GF-D8 (cell line): ENCODE measurements at regions not wholly inside any gene's neighbourhood (a gene's known extent, or its start where the extent isn't known, plus 50 kb on each side); places are given as distances from the start of the nearest gene placed in this dataset.
"Not testable (repeated sequence)": the region's sequence is repeated elsewhere in the genome, so short reads cannot be mapped to it uniquely, and the experiment has no call there.

Experiments used
- DNase-seq: peaks from one replicate; lab custom pipeline; 2025; lab: John Stamatoyannopoulos, UW

GRCh38 chr4:134708026-134708425 is 506.4 kb upstream of the PABPC4L start:
- no peak for DNase-seq

DNA sequence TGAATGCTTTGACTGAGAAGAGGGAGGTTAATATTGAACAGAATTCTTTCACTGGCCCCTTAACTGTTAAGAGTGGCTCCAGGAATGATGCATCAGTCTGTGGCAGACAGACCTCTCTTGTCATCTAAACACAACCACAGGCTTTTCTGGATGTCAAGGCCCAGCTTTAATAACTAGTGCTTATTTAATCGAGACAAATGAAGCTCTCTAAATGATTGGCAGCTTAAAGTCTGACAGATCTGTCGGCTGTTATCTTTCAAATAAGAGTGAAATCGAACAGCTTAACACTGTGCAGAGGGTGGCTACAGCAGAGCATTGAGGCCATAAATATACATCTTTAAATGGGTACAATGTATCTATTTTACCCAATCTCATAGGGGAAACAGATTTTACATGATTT is 500.8 kb upstream of the PABPC4L start:
- DNase-seq = no peak

DNA sequence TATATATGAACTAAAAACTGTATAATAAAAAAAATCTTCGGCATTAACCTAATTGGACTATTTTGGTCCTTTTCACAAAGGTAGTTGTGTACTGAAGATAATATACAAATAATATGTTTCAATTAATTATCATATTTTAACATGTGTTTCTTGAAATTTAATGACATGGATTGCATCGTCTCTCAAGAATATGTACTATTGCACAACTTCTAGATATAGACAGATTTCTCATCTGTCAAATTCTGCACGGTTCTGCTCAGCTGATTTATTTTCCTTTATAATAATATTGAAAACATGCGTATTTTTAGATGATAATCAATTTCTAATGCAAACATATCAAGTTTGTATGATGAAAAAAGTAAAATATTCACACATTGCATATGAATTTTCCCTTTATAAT is 498.7 kb upstream of the PABPC4L start:
- no peak for DNase-seq

- DNase-seq = not testable (repeated sequence)
These were observed 497.2 kb upstream of the PABPC4L start for GRCh38 chr4:134698831-134699230.

DNA sequence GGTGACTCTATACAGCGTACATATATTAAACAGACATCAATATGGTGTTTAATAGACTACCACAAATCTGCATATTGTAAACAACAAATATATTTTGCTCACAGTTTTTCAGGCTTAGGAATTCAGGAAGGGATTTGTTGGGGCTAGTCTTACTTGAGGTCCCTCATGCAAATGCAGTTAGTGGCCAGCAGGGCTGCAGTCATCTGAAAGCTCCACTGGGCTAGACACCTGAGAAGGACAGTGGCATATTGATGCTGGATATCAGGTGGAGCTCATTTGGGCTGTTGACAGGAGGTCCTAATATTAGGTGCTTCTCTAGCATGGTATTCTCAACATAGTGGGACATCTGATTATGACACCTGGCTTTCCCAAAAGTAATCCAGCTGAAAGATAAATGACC is 493.8 kb upstream of the PABPC4L start:
- DNase-seq = no peak

- DNase-seq = no peak
These were observed 490.3 kb upstream of the PABPC4L start for GRCh38 chr4:134691915-134692314.

DNA sequence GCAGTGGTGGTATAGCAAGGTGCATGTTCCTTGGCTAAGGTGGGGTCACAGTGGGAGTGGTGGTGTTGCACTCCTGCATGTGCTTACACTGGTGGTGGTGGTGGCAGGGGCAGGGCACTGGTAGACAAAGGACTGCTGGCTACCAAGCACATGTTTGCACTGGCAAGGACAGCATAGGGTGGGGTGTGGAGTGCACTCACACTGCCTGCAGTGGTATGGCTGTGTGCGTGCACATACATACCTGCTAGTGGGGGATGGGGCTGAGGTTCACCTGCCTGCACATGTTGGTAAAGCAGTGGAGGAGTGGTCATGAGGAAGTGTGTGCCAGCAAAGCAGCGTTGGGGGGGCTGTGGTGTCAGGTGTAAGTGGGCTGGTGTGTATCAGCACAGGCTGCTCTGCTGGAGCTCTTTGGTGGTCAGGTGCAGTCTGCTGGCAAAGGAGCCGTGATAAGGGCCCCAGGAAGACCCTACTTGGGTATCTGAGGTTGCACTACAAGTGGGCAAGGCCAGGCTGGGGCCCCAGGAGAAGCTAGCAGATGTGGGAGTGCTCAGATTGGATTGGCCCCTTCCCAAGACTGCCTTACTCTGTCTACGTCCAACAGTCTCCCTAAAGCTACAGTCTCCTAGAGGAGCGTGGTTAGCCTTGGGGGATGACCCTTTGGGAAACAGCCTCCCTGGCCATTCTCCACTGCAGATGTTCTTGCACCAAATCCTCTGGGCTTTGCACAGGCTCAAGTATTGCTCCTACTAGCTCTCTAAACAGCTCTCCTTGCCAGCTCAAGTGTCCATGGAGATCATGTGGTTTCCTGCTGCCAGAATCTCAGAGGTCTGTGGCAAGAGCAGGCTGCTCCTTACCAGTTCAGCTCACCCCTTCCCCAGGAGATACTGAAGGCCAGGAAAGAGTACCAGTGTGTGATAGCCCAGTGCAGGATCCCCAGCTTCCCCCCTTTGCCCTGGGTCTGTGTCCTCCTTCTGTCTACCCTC is 486.3 kb upstream of the PABPC4L start:
- no peak for DNase-seq

DNA sequence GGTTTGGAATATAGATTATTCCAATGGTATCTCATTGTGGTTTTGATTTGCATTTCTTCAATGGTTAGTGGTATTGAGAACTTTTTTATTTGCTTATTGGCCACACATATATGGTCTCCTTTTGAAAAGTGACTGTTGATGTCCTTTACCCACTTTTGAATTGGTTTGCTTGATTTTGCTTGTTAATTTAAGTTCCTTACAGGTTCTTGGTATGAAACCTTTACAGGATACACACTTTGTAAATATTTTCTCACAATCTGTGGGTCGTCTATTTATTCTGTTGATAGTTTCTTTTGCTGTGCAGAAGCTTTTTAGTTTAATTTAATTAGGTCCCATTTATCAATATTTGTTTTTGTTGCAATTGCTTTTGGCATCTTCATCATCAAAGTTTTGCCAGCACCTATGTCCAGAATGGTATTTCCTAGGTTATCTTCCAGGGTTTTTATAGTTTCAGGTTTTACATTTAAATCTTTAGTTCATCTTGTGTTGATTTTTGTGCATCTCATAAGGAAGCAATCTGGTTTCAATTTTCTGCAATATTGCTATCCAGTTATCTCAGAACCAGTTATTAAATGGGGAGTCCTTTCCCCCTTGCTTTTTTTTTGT is 475.7 kb upstream of the PABPC4L start:
- no peak for DNase-seq

DNA sequence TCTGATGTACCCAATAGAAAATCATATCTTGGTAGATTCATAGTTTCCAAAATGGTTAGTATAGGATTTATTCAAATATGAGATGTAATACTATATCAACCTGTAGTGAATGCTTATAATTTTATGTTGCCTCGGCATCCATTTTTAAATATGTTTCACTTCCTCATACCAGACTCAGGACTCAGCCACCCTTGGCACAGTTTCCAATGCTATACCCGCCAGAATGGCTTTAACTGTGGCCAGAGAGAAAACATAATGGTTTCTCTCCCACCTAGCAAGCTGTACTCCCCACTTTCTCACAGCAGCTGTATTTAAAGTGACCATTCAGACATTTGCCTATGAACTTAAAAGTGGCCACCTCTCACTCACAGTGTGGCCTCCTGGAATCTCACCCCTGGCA is 466.6 kb upstream of the PABPC4L start:
- no peak for DNase-seq

DNA sequence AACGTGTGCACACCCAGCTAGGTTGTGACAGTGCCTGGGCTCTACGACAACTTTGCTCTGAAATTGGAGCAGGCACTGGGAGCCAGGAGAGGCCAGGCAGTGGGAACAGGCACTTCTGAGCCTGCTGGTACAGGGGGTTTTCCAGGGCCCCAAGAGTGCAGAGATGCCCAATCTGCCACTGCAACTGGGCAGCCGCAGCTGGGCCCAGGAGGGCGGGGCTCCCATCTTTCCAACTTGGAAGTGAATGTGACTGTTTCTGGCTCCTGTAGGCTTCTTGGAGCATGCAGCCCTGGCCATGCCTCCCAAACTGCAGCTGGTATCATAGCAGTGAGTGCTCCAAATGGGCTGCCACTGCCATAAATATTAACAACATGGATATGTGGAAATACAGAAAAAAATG is 465.1 kb upstream of the PABPC4L start:
- DNase-seq = no peak

GRCh38 chr4:134665429-134665828 is 463.8 kb upstream of the PABPC4L start:
- no peak for DNase-seq

DNA sequence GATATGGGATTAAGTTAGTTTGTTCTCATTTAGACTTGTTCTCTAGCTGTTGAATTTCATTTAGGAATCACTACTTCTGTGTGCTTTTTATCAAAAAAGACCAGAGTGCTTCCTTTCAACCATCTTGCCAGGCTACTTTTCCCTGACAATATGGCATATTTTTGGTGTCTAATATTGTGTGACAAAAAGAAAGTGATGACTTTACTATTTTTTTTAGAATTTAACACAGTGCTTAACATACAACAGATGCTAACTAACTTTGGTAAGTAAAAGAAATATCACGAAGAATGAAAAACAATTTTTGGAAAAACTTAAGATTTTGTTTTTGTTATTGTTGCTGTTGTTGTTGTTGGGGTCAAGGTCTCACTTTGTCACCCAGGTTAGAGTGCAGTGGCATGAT is 462.2 kb upstream of the PABPC4L start:
- no peak for DNase-seq

DNA sequence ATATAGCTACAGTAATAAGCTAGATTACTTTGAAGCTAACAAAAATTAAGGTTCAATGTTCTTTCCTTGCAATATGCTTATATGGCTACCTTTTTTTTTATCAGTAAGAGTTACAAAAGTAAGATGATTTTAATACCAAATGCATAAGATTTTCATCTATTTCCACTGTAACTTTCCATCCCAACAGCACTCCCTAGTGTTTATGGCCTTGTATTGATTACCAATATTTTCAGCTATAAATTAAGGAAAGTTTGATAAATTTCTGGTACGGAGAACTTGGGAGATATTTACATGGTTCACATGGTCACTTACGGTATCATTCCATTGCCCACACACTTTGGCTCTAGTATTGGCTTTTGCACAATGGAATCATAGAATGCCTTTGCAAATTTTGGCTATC is 448.9 kb upstream of the PABPC4L start:
- no peak for DNase-seq

- DNase-seq = no peak
These were observed 444.2 kb upstream of the PABPC4L start for GRCh38 chr4:134645778-134646177.

GRCh38 chr4:134636338-134637051 is 434.9 kb upstream of the PABPC4L start:
- DNase-seq = no peak

DNA sequence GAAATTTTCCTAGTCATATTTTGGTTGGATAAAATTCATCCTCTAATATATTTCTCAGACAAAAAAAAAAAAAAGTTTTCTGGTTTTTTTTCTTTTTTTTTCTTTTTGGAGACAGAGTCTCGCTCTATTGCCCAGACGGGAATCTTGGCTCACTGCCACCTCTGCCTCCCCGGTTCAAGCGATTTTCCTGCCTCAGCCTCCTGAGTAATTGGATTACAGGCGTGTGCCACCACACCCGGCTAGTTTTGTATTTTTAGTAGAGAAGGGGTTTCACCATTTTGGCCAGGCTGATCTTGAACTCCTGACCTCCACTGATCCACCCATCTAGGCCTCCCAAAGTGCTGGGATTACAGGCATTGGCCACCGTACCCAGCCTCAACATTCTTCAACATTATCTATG is 432.7 kb upstream of the PABPC4L start:
- no peak for DNase-seq

- DNase-seq = no peak
These were observed 430.5 kb upstream of the PABPC4L start for GRCh38 chr4:134632056-134632455.

DNA sequence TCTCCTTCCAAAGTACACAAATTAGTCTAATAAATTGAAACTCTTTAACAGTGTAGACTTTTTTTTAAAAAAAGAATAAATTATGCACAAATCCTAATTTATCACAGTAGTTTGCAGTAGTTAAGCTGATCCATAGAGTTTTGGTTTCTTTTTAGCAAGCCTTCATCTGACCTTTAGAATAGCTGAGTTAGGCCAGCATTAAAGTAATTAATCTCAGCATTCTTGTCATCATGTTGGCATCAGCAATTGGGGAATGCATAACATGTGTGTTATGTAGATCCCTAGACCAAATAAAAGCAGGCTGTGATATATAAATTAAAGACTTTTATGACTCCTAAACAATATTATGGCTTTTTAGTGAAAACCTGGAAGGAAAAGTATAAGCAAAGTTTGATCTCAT is 426.5 kb upstream of the PABPC4L start:
- no peak for DNase-seq

DNA sequence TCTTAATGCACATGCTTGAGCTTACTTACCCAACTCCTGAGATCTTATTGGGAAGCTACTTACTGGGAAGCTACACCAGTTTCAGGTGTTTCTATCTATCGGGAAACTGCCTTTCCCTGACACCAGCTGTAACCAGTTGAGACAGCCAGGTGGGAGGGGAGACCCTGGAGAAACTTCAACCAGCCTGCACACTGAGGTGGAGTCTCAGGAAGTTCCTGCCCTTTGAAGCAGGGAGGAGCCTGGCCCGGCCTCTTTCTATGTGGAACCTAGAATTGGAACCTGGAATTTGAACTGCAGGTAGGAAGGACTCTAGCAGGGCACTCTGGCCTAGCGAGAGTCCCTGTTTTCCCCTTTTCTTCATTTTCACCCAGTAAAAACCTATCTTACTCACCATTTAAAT is 425.8 kb upstream of the PABPC4L start:
- no peak for DNase-seq

GRCh38 chr4:134624365-134624764 is 422.8 kb upstream of the PABPC4L start:
- DNase-seq = no peak

DNA sequence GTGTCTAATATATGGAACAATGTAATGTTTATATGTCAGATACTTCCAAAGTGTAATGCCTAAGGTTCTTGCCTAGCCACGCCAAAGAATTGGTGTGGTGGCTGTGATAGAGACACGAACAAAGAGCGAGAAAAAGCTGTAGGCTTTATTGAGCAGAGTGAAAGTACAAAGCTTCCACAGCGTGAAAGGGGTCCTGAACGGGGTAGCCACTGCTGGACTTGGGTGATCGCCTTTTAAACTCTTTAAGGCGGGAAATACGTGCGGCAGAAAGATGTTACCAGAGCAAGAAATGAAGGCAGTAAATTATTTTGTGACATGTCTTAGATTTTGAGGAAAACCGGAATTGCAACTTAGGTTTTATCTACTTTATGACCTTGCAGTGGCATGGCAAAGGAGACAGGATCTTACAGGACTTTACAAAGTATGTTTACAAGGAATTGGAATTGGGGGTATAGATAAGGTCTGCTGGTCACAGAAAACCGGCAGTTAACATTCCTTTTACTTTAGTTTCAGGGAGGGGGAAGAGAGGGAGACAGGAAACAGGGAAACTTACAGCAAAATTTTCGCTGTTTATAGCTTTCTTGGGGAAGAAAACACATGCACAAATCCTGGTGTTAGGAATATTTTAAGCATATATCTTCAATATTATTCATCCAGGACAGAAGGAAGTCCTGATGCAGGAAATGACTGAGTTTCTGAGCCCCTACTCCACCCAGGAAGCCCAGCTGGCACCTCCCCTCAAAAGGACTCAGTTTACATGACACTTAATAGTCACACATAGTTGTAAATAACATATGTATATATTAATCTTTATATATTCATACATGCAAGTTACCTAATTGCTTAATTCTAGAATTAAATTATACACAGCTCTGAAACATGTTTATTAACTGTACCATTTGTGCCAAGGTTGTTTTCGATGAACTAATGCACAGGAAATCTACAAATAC is 421.3 kb upstream of the PABPC4L start:
- not testable (repeated sequence) for DNase-seq

- no peak for DNase-seq
These were observed 420.6 kb upstream of the PABPC4L start for GRCh38 chr4:134622199-134622598.
